ENCODE measurements at regions not wholly inside any gene's neighbourhood (a gene's known extent, or its start where the extent isn't known, plus 50 kb on each side); places are given as distances from the start of the nearest gene placed in this dataset.

GRCh38 chr14:80134321-80134720 is 77.0 kb downstream of the DIO2 start:
- DNase-seq (ENCODE audit: low read depth in 2 of 2) = no peak
- no peaks in the 10 kb centered on the region for H4K20me1 ChIP-seq (ENCODE audit: control insufficient read depth, extremely low read depth, insufficient read depth, low read length)
- H3K27ac ChIP-seq (ENCODE audit: insufficient read depth, low read length) = no peak overlapping the region
- H3K36me3 ChIP-seq (ENCODE audit: control insufficient read depth, insufficient read depth, low read length) = no peaks in the 10 kb centered on the region
- TF ChIP-seq EZH2 (IDR thresholded peaks at IDR 0.05; ENCODE audit: low read length, missing control alignments) = no peak
- TF ChIP-seq CTCF (conservative IDR thresholded peaks at IDR 0.05 in 1 of 2, IDR thresholded peaks at IDR 0.05 in 1 of 2; ENCODE audit: low read depth in 1 of 2, low read length in 2 of 2) = no peak
- no peak overlapping the region for H3K4me3 ChIP-seq (replicated peaks in 1 of 4; ENCODE audit: control extremely low read depth in 1 of 4, insufficient read depth in 1 of 4, low read depth in 3 of 4, low read length in 4 of 4)
- no peaks in the 10 kb centered on the region for H3K27me3 ChIP-seq (ENCODE audit: control insufficient read depth, insufficient read depth, low read length)
- no peak overlapping the region for H3K4me2 ChIP-seq (ENCODE audit: extremely low read depth, insufficient read depth, low read length)
- H3K9ac ChIP-seq (ENCODE audit: insufficient read depth, low read length) = no peak overlapping the region
- H3K4me1 ChIP-seq (ENCODE audit: control insufficient read depth, extremely low read depth, insufficient read depth, low read length) = no peaks in the 10 kb centered on the region
- no peak overlapping the region for H2AFZ ChIP-seq (ENCODE audit: low read length)
- H3K9me3 ChIP-seq (ENCODE audit: control insufficient read depth, insufficient read depth, low read depth, low read length) = no peaks in the 10 kb centered on the region
- H3K79me2 ChIP-seq (ENCODE audit: control insufficient read depth, insufficient read depth, low read length) = no peaks in the 10 kb centered on the region

GRCh38 chr14:80133457-80133856 is 77.8 kb downstream of the DIO2 start:
- no peak overlapping the region for H2AFZ ChIP-seq (ENCODE audit: low read length)
- H3K9me3 ChIP-seq (ENCODE audit: control insufficient read depth, insufficient read depth, low read depth, low read length) = no peaks in the 10 kb centered on the region
- TF ChIP-seq EZH2 (IDR thresholded peaks at IDR 0.05; ENCODE audit: low read length, missing control alignments) (no peak), CTCF (conservative IDR thresholded peaks at IDR 0.05 in 1 of 2, IDR thresholded peaks at IDR 0.05 in 1 of 2; ENCODE audit: low read depth in 1 of 2, low read length in 2 of 2) (no peak)
- no peaks in the 10 kb centered on the region for H3K79me2 ChIP-seq (ENCODE audit: control insufficient read depth, insufficient read depth, low read length)
- no peak overlapping the region for H3K27ac ChIP-seq (ENCODE audit: insufficient read depth, low read length)
- DNase-seq (ENCODE audit: low read depth in 2 of 2) = no peak
- no peaks in the 10 kb centered on the region for H3K27me3 ChIP-seq (ENCODE audit: control insufficient read depth, insufficient read depth, low read length)
- no peaks in the 10 kb centered on the region for H3K4me1 ChIP-seq (ENCODE audit: control insufficient read depth, extremely low read depth, insufficient read depth, low read length)
- H3K9ac ChIP-seq (ENCODE audit: insufficient read depth, low read length) = no peak overlapping the region
- no peak overlapping the region for H3K4me2 ChIP-seq (ENCODE audit: extremely low read depth, insufficient read depth, low read length)
- H3K36me3 ChIP-seq (ENCODE audit: control insufficient read depth, insufficient read depth, low read length) = no peaks in the 10 kb centered on the region
- no peak overlapping the region for H3K4me3 ChIP-seq (replicated peaks in 1 of 4; ENCODE audit: control extremely low read depth in 1 of 4, insufficient read depth in 1 of 4, low read depth in 3 of 4, low read length in 4 of 4)
- no peaks in the 10 kb centered on the region for H4K20me1 ChIP-seq (ENCODE audit: control insufficient read depth, extremely low read depth, insufficient read depth, low read length)

DNA sequence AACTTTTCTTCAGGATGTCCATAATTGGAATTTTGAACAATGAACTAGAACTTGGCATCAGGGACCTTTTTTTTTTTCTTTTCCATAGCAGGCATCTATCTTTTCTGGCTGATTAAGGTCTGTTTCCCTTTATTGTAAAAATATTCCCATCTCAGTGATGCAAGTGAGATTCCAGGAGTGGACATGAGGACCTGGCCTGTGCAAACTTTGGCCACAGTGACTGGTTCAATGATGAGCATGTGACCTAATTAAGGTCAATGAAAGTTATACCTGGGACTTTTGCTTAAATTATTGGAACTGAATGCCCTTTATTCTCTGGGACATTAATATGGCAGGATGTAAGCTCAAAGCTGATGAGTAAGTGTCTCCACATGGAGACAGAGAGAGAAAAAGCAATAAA is 83.8 kb downstream of the DIO2 start:
- no peak overlapping the region for H3K27ac ChIP-seq (ENCODE audit: insufficient read depth, low read length)
- H3K4me1 ChIP-seq (ENCODE audit: control insufficient read depth, extremely low read depth, insufficient read depth, low read length) = no peaks in the 10 kb centered on the region
- no peaks in the 10 kb centered on the region for H3K9me3 ChIP-seq (ENCODE audit: control insufficient read depth, insufficient read depth, low read depth, low read length)
- H3K4me2 ChIP-seq (ENCODE audit: extremely low read depth, insufficient read depth, low read length) = no peak overlapping the region
- no peak overlapping the region for H3K9ac ChIP-seq (ENCODE audit: insufficient read depth, low read length)
- no peak overlapping the region for H2AFZ ChIP-seq (ENCODE audit: low read length)
- H4K20me1 ChIP-seq (ENCODE audit: control insufficient read depth, extremely low read depth, insufficient read depth, low read length) = no peaks in the 10 kb centered on the region
- TF ChIP-seq EZH2 (IDR thresholded peaks at IDR 0.05; ENCODE audit: low read length, missing control alignments) (no peak), CTCF (conservative IDR thresholded peaks at IDR 0.05 in 1 of 2, IDR thresholded peaks at IDR 0.05 in 1 of 2; ENCODE audit: low read depth in 1 of 2, low read length in 2 of 2) (no peak)
- H3K27me3 ChIP-seq (ENCODE audit: control insufficient read depth, insufficient read depth, low read length) = no peaks in the 10 kb centered on the region
- H3K79me2 ChIP-seq (ENCODE audit: control insufficient read depth, insufficient read depth, low read length) = no peaks in the 10 kb centered on the region
- no peak for DNase-seq (ENCODE audit: low read depth in 2 of 2)
- H3K4me3 ChIP-seq (replicated peaks in 1 of 4; ENCODE audit: control extremely low read depth in 1 of 4, insufficient read depth in 1 of 4, low read depth in 3 of 4, low read length in 4 of 4) = no peak overlapping the region
- no peaks in the 10 kb centered on the region for H3K36me3 ChIP-seq (ENCODE audit: control insufficient read depth, insufficient read depth, low read length)

Measured in fibroblast of lung (primary cell).